ENCODE measurements at regions not wholly inside any gene's neighbourhood (a gene's known extent, or its start where the extent isn't known, plus 50 kb on each side); places are given as distances from the start of the nearest gene placed in this dataset.
A peak's percentile ranks its signal among the peaks of the same experiment; 100 is the strongest.
"Not testable (repeated sequence)": the region's sequence is repeated elsewhere in the genome, so short reads cannot be mapped to it uniquely, and the experiment has no call there.

GRCh38 chr7:76135263-76135662, 66.4 kb upstream of the SRRM3 start:
- TF ChIP-seq POLR2A (IDR thresholded peaks at IDR 0.05) = peak; percentile 91
- TF ChIP-seq CTCF (IDR thresholded peaks at IDR 0.05) = not testable (repeated sequence)
